KMS-11 (cell line): ENCODE measurements at regions not wholly inside any gene's neighbourhood (a gene's known extent, or its start where the extent isn't known, plus 50 kb on each side); places are given as distances from the start of the nearest gene placed in this dataset.
A peak's percentile ranks its signal among the peaks of the same experiment; 100 is the strongest.

Source experiments
- H2AFZ ChIP-seq: fragments of 200-600 bp; sonication (generic); 2 replicates; pipeline ENCODE4 v1.6.1; 2016; ENCODE audit warnings: antibody characterized with exemption, mixed run types, low read depth
- H3K27ac ChIP-seq: fragments of 200-600 bp; sonication (generic); 2 replicates; pipeline ENCODE4 v1.6.1; 2016; ENCODE audit warnings: mild to moderate bottlenecking, mixed run types
- H3K27me3 ChIP-seq: fragments of 200-600 bp; sonication (generic); 2 replicates; pipeline ENCODE4 v1.6.1; 2017; ENCODE audit warnings: mild to moderate bottlenecking, low read depth, mixed run types, moderate library complexity; ENCODE audit not compliant: insufficient read depth
- H3K36me3 ChIP-seq: fragments of 200-600 bp; sonication (generic); 2 replicates; pipeline ENCODE4 v1.6.1; 2017; ENCODE audit warnings: mild to moderate bottlenecking, mixed run types; ENCODE audit not compliant: insufficient read depth
- H3K4me1 ChIP-seq: fragments of 200-600 bp; sonication (generic); 2 replicates; pipeline ENCODE4 v1.6.1; 2016; ENCODE audit warnings: mild to moderate bottlenecking, low read depth, mixed run types; ENCODE audit not compliant: poor library complexity, severe bottlenecking
- H3K4me2 ChIP-seq: fragments of 200-600 bp; sonication (generic); 2 replicates; pipeline ENCODE4 v1.7.0; 2016; ENCODE audit warnings: mild to moderate bottlenecking, mixed run types
- H3K4me3 ChIP-seq: fragments of 200-600 bp; sonication (generic); IDR thresholded peaks from 2 replicates; pipeline ENCODE4 v1.6.1; 2017; ENCODE audit warnings: low read depth, low read length, mixed read lengths; ENCODE audit not compliant: insufficient read depth
- H3K79me2 ChIP-seq: fragments of 200-600 bp; sonication (generic); 2 replicates; pipeline ENCODE4 v1.6.1; 2016; ENCODE audit warnings: low read depth, mixed run types; ENCODE audit not compliant: insufficient read depth
- H3K9ac ChIP-seq: fragments of 200-600 bp; sonication (generic); 2 replicates; pipeline ENCODE4 v1.6.1; 2016; ENCODE audit warnings: mild to moderate bottlenecking, mixed run types
- H4K20me1 ChIP-seq: fragments of 200-600 bp; sonication (generic); 2 replicates; pipeline ENCODE4 v1.6.1; 2016; ENCODE audit warnings: mild to moderate bottlenecking, mixed run types; ENCODE audit not compliant: insufficient read depth
- CTCF ChIP-seq: fragments of 200-600 bp; sonication (generic); conservative IDR thresholded peaks from 2 replicates; pipeline ENCODE4 v1.6.1; 2017; ENCODE audit warnings: low read depth, mild to moderate bottlenecking, antibody characterized with exemption, low read length, moderate library complexity, mixed read lengths

- Histone ChIP-seq H3K4me1 (no peaks in the 10 kb centered on the region), H3K27ac (no peak overlapping the region), H3K27me3 (no peaks in the 10 kb centered on the region), H3K9ac (no peak overlapping the region), H2AFZ (no peak overlapping the region), H3K36me3 (no peaks in the 10 kb centered on the region), H3K4me2 (no peak overlapping the region), H3K4me3 (no peak overlapping the region), H4K20me1 (no peaks in the 10 kb centered on the region), H3K79me2 (no peaks in the 10 kb centered on the region)
- no peak for TF ChIP-seq CTCF
Measured at GRCh38 chr5:164498438-164498837, 993.0 kb downstream of the MAT2B start.

- no peak overlapping the region for H2AFZ ChIP-seq
- H3K4me1 ChIP-seq: no peaks in the 10 kb centered on the region
- H3K79me2 ChIP-seq: no peaks in the 10 kb centered on the region
- no peak overlapping the region for H3K4me3 ChIP-seq
- no peaks in the 10 kb centered on the region for H4K20me1 ChIP-seq
- TF ChIP-seq CTCF: no peak
- H3K9ac ChIP-seq: no peak overlapping the region
- H3K27ac ChIP-seq: no peak overlapping the region
- H3K4me2 ChIP-seq: no peak overlapping the region
- H3K27me3 ChIP-seq: no peaks in the 10 kb centered on the region
- no peaks in the 10 kb centered on the region for H3K36me3 ChIP-seq
Measured at GRCh38 chr5:164500856-164501255, 995.4 kb downstream of the MAT2B start.

GRCh38 chr5:164501344-164501743 is 995.9 kb downstream of the MAT2B start:
- no peak for TF ChIP-seq CTCF
- Histone ChIP-seq H3K27me3 (no peaks in the 10 kb centered on the region), H3K79me2 (no peaks in the 10 kb centered on the region), H3K9ac (no peak overlapping the region), H3K27ac (no peak overlapping the region), H2AFZ (no peak overlapping the region), H3K4me2 (no peak overlapping the region), H3K4me1 (no peaks in the 10 kb centered on the region), H3K4me3 (no peak overlapping the region), H4K20me1 (no peaks in the 10 kb centered on the region), H3K36me3 (no peaks in the 10 kb centered on the region)

DNA sequence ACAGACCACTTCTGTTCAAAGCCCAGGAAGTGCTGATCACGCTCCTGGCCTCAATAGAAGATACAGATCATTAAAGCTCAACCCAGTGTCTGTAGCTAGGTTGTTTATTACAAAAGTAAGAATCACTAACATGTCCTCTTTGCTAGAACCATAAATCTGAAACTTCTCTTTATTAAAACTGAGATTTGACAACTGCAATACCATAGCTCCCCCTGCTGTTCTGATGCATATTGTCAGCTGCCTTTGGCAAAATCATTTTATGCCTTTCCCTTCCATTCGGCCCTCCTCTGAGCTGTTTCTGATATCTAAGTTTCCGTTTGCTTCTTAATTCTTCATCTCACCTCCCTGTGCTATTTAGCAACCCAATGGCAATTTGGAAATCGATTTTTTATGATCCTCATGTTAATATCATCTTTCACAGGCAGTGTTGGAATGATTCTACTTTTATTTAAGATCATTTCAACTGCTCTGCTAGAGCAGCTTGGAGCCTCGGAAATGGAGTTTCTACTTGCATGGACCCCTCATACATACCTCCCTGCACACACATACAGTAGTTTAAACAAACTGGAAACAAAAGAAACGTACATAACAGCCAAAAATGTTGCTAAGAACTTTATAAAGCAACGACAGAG is 998.8 kb downstream of the MAT2B start:
- Histone ChIP-seq H3K36me3 (no peaks in the 10 kb centered on the region), H3K4me3 (no peak overlapping the region), H3K4me2 (peak overlapping the region; percentile 11; the same call in 1 of the 2 replicates), H3K27ac (no peak overlapping the region), H3K79me2 (no peaks in the 10 kb centered on the region), H2AFZ (peak overlapping the region; percentile 36), H3K9ac (no peak overlapping the region), H3K4me1 (no peaks in the 10 kb centered on the region), H4K20me1 (no peaks in the 10 kb centered on the region), H3K27me3 (no peaks in the 10 kb centered on the region)
- TF ChIP-seq CTCF: peak; percentile 77
